Endothelial cell (in vitro differentiated cells): ENCODE measurements at regions not wholly inside any gene's neighbourhood (a gene's known extent, or its start where the extent isn't known, plus 50 kb on each side); places are given as distances from the start of the nearest gene placed in this dataset.

ENCODE experiments used
- DNase-seq: peaks from one replicate; pipeline ENCODE4 v3.0.0; 2021; ENCODE audit warnings: low spot score
- H3K27ac Mint-ChIP-seq: one replicate; pipeline ENCODE4 v1.8.0; 2021; ENCODE audit warnings: mixed read lengths, inconsistent platforms; ENCODE audit not compliant: unreplicated experiment
- H3K27me3 Mint-ChIP-seq: one replicate; pipeline ENCODE4 v1.8.0; 2021; ENCODE audit warnings: mild to moderate bottlenecking, moderate library complexity, mixed read lengths, inconsistent platforms; ENCODE audit not compliant: unreplicated experiment
- H3K36me3 Mint-ChIP-seq: one replicate; pipeline ENCODE4 v1.8.0; 2021; ENCODE audit warnings: mild to moderate bottlenecking, low read depth, mixed read lengths, inconsistent platforms; ENCODE audit not compliant: unreplicated experiment
- H3K4me1 Mint-ChIP-seq: one replicate; pipeline ENCODE4 v1.8.0; 2021; ENCODE audit warnings: mild to moderate bottlenecking, mixed read lengths, inconsistent platforms; ENCODE audit not compliant: unreplicated experiment
- H3K4me3 Mint-ChIP-seq: one replicate; pipeline ENCODE4 v1.8.0; 2021; ENCODE audit warnings: mild to moderate bottlenecking, mixed read lengths, inconsistent platforms; ENCODE audit not compliant: unreplicated experiment
- H3K9me3 Mint-ChIP-seq: one replicate; pipeline ENCODE4 v1.8.0; 2021; ENCODE audit warnings: mixed read lengths, inconsistent platforms; ENCODE audit not compliant: unreplicated experiment
- CTCF ChIP-seq: fragments of 200-600 bp; sonication (generic); IDR thresholded peaks from one replicate; pipeline ENCODE4 v1.5.0; 2021; ENCODE audit warnings: antibody characterized with exemption; ENCODE audit not compliant: unreplicated experiment

- H3K4me1 Mint-ChIP-seq: no peaks in the 10 kb centered on the region
- no peaks in the 10 kb centered on the region for H3K27me3 Mint-ChIP-seq
- no peak for DNase-seq
- no peaks in the 10 kb centered on the region for H3K36me3 Mint-ChIP-seq
- H3K9me3 Mint-ChIP-seq: no peaks in the 10 kb centered on the region
- H3K4me3 Mint-ChIP-seq: no peak overlapping the region
- TF ChIP-seq CTCF: no peak
- H3K27ac Mint-ChIP-seq: no peak overlapping the region
Observed at GRCh38 chr10:84908491-84908890, 580.1 kb downstream of the CCSER2 start.

GRCh38 chr10:84921701-84922100 is 593.3 kb downstream of the CCSER2 start:
- no peak for DNase-seq
- H3K36me3 Mint-ChIP-seq: no peaks in the 10 kb centered on the region
- H3K4me1 Mint-ChIP-seq: no peaks in the 10 kb centered on the region
- H3K9me3 Mint-ChIP-seq: no peaks in the 10 kb centered on the region
- H3K27me3 Mint-ChIP-seq: peaks cover 5% of the 10 kb centered on the region
- no peak overlapping the region for H3K4me3 Mint-ChIP-seq
- H3K27ac Mint-ChIP-seq: no peak overlapping the region
- no peak for TF ChIP-seq CTCF

GRCh38 chr10:84924131-84924530 is 595.7 kb downstream of the CCSER2 start:
- H3K4me3 Mint-ChIP-seq: no peak overlapping the region
- no peak for DNase-seq
- H3K9me3 Mint-ChIP-seq: no peaks in the 10 kb centered on the region
- H3K27ac Mint-ChIP-seq: no peak overlapping the region
- no peak for TF ChIP-seq CTCF
- peaks cover 3% of the 10 kb centered on the region for H3K27me3 Mint-ChIP-seq
- no peaks in the 10 kb centered on the region for H3K36me3 Mint-ChIP-seq
- no peaks in the 10 kb centered on the region for H3K4me1 Mint-ChIP-seq

- TF ChIP-seq CTCF: no peak
- no peaks in the 10 kb centered on the region for H3K27me3 Mint-ChIP-seq
- no peaks in the 10 kb centered on the region for H3K36me3 Mint-ChIP-seq
- no peak overlapping the region for H3K4me3 Mint-ChIP-seq
- no peaks in the 10 kb centered on the region for H3K4me1 Mint-ChIP-seq
- H3K9me3 Mint-ChIP-seq: no peaks in the 10 kb centered on the region
- no peak overlapping the region for H3K27ac Mint-ChIP-seq
- DNase-seq: no peak
Observed at GRCh38 chr10:84925495-84925894, 597.1 kb downstream of the CCSER2 start.

- Mint-ChIP-seq H3K9me3 (peaks cover 11% of the 10 kb centered on the region), H3K27ac (no peak overlapping the region), H3K4me3 (no peak overlapping the region), H3K27me3 (peaks cover 1% of the 10 kb centered on the region), H3K36me3 (no peaks in the 10 kb centered on the region), H3K4me1 (peaks cover 5% of the 10 kb centered on the region)
- no peak for TF ChIP-seq CTCF
- DNase-seq: no peak
Observed at GRCh38 chr10:84933402-84933801, 605.0 kb downstream of the CCSER2 start.
